ENCODE measurements at regions not wholly inside any gene's neighbourhood (a gene's known extent, or its start where the extent isn't known, plus 50 kb on each side); places are given as distances from the start of the nearest gene placed in this dataset.
A peak's percentile ranks its signal among the peaks of the same experiment; 100 is the strongest.

DNA sequence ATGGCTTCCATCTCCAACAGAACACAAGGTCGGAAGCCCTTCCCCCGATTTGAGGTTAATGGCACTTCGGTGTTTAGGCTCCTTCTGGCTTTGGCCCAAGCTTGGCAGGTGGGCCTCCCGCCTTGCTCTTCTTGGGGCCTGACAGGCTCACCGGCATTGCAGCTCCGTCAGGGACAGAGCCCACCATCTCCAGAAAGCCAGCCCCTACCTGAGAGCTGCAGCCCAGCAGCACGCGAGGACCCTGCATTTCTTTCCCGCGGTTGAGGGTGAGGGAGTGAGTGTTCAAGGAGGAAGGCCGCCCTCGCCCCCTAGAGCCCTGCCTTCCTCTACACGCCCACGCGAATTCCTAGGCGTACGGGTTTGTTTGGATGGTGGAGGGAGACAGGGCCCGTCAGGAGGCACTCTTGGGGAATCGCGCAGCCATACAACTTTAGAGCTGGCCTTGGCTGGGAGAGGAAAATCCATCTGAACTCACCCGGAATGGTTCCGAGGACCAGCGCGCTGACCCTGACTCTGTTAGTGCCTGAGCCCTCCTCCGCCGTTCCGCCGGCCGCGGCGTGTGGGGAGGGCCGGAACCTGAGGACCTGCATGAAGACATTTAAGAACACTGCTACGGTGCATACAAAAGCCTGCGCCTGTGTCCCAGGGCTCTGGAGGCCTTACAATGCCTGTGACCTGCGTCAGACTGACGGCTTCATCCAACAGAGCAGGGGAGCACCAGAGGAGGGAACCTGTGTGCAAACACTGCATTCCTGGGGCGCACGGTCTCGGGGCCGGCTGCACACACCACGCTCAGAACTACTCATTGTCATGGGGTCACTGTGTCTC is 73.8 kb downstream of the MRPL36 start:
- ATAC-seq = no peak
- no peak for TF ChIP-seq ZNF70 (CRISPR knock-in tag; IDR thresholded peaks at IDR 0.05)
- no peak for TF ChIP-seq ISL1 (CRISPR knock-in tag; IDR thresholded peaks at IDR 0.05)
- TF ChIP-seq RARB (CRISPR knock-in tag; IDR thresholded peaks at IDR 0.05) = no peak
- no peak for TF ChIP-seq OSR1 (CRISPR knock-in tag; IDR thresholded peaks at IDR 0.05)
- no peak for TF ChIP-seq ZNF8 (CRISPR knock-in tag; IDR thresholded peaks at IDR 0.05)
- TF ChIP-seq TOX (CRISPR knock-in tag; IDR thresholded peaks at IDR 0.05; ENCODE audit: borderline replicate concordance) = no peak
- no peak for TF ChIP-seq TCF4 (CRISPR knock-in tag; IDR thresholded peaks at IDR 0.05; ENCODE audit: borderline replicate concordance)
- TF ChIP-seq, protein P1, sequence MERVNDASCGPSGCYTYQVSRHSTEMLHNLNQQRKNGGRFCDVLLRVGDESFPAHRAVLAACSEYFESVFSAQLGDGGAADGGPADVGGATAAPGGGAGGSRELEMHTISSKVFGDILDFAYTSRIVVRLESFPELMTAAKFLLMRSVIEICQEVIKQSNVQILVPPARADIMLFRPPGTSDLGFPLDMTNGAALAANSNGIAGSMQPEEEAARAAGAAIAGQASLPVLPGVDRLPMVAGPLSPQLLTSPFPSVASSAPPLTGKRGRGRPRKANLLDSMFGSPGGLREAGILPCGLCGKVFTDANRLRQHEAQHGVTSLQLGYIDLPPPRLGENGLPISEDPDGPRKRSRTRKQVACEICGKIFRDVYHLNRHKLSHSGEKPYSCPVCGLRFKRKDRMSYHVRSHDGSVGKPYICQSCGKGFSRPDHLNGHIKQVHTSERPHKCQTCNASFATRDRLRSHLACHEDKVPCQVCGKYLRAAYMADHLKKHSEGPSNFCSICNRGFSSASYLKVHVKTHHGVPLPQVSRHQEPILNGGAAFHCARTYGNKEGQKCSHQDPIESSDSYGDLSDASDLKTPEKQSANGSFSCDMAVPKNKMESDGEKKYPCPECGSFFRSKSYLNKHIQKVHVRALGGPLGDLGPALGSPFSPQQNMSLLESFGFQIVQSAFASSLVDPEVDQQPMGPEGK (CRISPR knock-in tag; IDR thresholded peaks at IDR 0.05; ENCODE audit: borderline replicate concordance) = no peak

DNA sequence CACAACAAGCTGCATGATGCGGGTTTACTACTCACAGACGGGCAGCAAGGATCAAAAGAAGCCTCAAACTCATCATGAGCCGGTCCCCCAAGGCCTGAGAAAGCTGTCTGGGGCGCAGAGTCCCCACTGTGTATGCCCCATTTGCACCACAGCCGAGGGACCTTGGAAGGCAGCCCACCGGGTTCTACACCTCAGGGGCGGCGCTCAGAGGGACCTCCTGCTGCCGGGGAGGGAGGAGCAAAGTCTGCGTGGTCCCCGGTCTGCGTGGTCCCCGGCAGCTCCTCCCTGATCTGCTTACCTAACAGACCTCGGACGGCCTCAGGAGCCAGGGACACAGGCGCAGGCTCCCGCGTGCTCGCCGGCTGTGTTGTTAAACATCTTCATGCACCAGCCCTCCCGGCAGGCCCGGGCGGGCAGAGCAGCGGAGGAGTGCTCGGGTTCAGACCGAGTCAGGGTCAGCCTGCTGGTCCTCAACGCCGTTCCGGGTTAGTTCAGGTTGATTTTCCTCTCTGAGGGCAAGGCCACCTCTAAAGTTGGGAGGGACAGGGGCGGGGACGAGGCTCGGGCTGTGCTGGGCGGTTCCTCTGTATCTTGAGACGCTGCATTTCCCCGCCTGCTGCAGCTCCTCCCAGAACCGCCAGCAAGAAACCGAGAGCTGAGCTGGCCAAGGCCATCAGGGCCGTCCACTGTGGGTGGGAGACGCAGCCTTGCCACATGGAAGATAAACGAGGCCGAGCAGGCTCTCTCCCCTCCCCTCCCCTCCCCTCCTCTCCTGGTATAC is 74.6 kb downstream of the MRPL36 start:
- no peak for TF ChIP-seq ZFP3 (CRISPR knock-in tag; IDR thresholded peaks at IDR 0.05)
- TF ChIP-seq GLIS3 (CRISPR knock-in tag; IDR thresholded peaks at IDR 0.05) = no peak
- no peak for TF ChIP-seq TCF4 (CRISPR knock-in tag; IDR thresholded peaks at IDR 0.05; ENCODE audit: borderline replicate concordance)
- TF ChIP-seq, protein P2, sequence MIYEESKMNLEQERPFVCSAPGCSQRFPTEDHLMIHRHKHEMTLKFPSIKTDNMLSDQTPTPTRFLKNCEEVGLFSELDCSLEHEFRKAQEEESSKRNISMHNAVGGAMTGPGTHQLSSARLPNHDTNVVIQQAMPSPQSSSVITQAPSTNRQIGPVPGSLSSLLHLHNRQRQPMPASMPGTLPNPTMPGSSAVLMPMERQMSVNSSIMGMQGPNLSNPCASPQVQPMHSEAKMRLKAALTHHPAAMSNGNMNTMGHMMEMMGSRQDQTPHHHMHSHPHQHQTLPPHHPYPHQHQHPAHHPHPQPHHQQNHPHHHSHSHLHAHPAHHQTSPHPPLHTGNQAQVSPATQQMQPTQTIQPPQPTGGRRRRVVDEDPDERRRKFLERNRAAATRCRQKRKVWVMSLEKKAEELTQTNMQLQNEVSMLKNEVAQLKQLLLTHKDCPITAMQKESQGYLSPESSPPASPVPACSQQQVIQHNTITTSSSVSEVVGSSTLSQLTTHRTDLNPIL (CRISPR knock-in tag; IDR thresholded peaks at IDR 0.05; ENCODE audit: low read depth) = no peak
- no peak for TF ChIP-seq ZNF565 (CRISPR knock-in tag; conservative IDR thresholded peaks at IDR 0.05; ENCODE audit: low read depth)
- no peak for TF ChIP-seq PPARA (CRISPR knock-in tag; IDR thresholded peaks at IDR 0.05; ENCODE audit: borderline replicate concordance)
- no peak for TF ChIP-seq TOX (CRISPR knock-in tag; IDR thresholded peaks at IDR 0.05; ENCODE audit: borderline replicate concordance)
- TF ChIP-seq, protein P3, sequence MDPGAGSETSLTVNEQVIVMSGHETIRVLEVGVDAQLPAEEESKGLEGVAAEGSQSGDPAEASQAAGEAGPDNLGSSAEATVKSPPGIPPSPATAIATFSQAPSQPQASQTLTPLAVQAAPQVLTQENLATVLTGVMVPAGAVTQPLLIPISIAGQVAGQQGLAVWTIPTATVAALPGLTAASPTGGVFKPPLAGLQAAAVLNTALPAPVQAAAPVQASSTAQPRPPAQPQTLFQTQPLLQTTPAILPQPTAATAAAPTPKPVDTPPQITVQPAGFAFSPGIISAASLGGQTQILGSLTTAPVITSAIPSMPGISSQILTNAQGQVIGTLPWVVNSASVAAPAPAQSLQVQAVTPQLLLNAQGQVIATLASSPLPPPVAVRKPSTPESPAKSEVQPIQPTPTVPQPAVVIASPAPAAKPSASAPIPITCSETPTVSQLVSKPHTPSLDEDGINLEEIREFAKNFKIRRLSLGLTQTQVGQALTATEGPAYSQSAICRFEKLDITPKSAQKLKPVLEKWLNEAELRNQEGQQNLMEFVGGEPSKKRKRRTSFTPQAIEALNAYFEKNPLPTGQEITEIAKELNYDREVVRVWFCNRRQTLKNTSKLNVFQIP (CRISPR knock-in tag; IDR thresholded peaks at IDR 0.05; ENCODE audit: borderline replicate concordance, low read depth) = no peak
- TF ChIP-seq CSDC2 (CRISPR knock-in tag; IDR thresholded peaks at IDR 0.05) = no peak
- TF ChIP-seq SNAI2 (CRISPR knock-in tag; IDR thresholded peaks at IDR 0.05) = no peak
- no peak for TF ChIP-seq OSR1 (CRISPR knock-in tag; IDR thresholded peaks at IDR 0.05)
- TF ChIP-seq ZNF8 (CRISPR knock-in tag; IDR thresholded peaks at IDR 0.05) = no peak
- no peak for TF ChIP-seq ZC3H10 (CRISPR knock-in tag; IDR thresholded peaks at IDR 0.05)
- TF ChIP-seq ZFP30 (CRISPR knock-in tag; IDR thresholded peaks at IDR 0.05) = no peak
- ATAC-seq = peak; percentile 53

DNA sequence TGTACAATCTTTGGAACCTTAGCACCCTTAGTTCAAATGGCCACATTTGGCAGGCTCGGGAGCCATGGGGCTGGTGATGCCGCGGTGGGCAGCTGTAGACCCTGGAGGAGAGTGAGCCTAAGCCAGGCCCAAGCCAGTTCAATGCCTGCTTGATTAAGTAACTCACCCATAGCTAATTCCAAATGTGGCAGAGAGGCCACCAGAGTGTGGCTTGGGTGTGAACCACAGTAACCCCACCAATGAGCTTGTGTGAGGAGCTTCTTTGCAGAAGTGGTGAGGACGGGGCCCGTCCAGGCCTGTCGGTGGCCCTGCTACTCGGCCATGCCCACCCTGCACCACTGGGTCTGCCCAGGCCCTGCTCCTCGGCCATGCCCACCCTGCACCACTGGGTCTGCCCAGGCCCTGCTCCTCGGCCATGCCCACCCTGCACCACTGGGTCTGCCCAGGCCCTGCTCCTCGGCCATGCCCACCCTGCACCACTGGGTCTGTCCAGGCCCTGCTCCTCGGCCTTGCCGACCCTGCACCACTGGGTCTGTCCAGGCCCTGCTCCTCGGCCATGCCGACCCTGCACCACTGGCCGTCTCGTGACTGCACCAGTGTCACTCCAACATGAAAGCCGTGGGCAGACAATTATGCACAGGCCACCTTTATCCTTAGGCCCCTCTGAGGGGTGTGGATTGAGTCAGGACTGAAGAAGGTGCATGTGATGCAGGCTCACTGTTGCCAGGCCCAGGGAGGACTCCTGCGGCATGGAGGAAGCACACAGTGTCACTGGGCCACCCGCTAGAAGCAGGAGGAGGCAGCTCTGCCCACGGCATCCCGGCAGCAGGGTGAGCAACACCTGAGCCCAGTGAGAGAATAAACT is 75.4 kb downstream of the MRPL36 start:
- ATAC-seq = no peak

More for the DNA sequence above, 75.4 kb downstream of the MRPL36 start:
- TF ChIP-seq, protein P1 (CRISPR knock-in tag; IDR thresholded peaks at IDR 0.05; ENCODE audit: borderline replicate concordance) = no peak
- no peak for TF ChIP-seq ESRRG (CRISPR knock-in tag; IDR thresholded peaks at IDR 0.05)
- no peak for TF ChIP-seq ZNF8 (CRISPR knock-in tag; IDR thresholded peaks at IDR 0.05)
- TF ChIP-seq, protein P2 (CRISPR knock-in tag; IDR thresholded peaks at IDR 0.05; ENCODE audit: low read depth) = no peak
- no peak for TF ChIP-seq ISL1 (CRISPR knock-in tag; IDR thresholded peaks at IDR 0.05)
- TF ChIP-seq SNAI2 (CRISPR knock-in tag; IDR thresholded peaks at IDR 0.05) = no peak
